ENCODE measurements at regions not wholly inside any gene's neighbourhood (a gene's known extent, or its start where the extent isn't known, plus 50 kb on each side); places are given as distances from the start of the nearest gene placed in this dataset.

- intact Hi-C loops (cut with micrococcal nuclease; ENCODE audit: unreplicated experiment), result loop anchor here (10.0 kb wide), 1 partner anchor 617 kb away; no protein-coding TSS in a partner anchor
Observed at GRCh38 chr1:217048104-217048707, 325.0 kb upstream of the ESRRG start.

GRCh38 chr1:217040711-217041455 is 317.7 kb upstream of the ESRRG start:
- H4K20me1 ChIP-seq (ENCODE audit: insufficient read depth, low read length), result no peaks in the 10 kb centered on the region
- H3K4me3 ChIP-seq (ENCODE audit: low read depth, low read length, poor library complexity, severe bottlenecking), result no peak overlapping the region
- ChIA-PET POLR2A (interaction anchor here (0.5 to 0.6 kb wide), 2 partner anchors 95 to 979 kb away, joined by 3 read pairs; no protein-coding TSS in a partner anchor), CTCF (ENCODE audit: unreplicated experiment) (no interaction called here)
- BruUV-seq (replicated peaks), result no TSS peak
- H2AFZ ChIP-seq (ENCODE audit: low read length), result no peak overlapping the region
- H3K79me2 ChIP-seq (ENCODE audit: insufficient read depth, low read depth, low read length), result no peaks in the 10 kb centered on the region
- no peak for TF ChIP-seq EZH2phosphoT487 (IDR thresholded peaks at IDR 0.05; ENCODE audit: borderline replicate concordance, low read depth, low read length)
- no peak for TF ChIP-seq CTCF (conservative IDR thresholded peaks at IDR 0.05; ENCODE audit: low read length)
- intact Hi-C loops (cut with micrococcal nuclease; ENCODE audit: unreplicated experiment), result loop anchor here (10.0 kb wide), 1 partner anchor 624 kb away; no protein-coding TSS in a partner anchor
- no peak overlapping the region for H3K4me2 ChIP-seq (ENCODE audit: low read length)
- no peaks in the 10 kb centered on the region for H3K9me2 ChIP-seq (ENCODE audit: insufficient read depth, low read length)
- H3K36me3 ChIP-seq (ENCODE audit: insufficient read depth, low read length), result no peaks in the 10 kb centered on the region
- no peak overlapping the region for H3K27ac ChIP-seq (ENCODE audit: low read depth, low read length, poor library complexity, severe bottlenecking)
- DNase-seq (ENCODE audit: low spot score), result no peak
- no peaks in the 10 kb centered on the region for H3K9me3 ChIP-seq (ENCODE audit: low read length)
- H3K4me1 ChIP-seq (ENCODE audit: insufficient read depth, low read length, poor library complexity, severe bottlenecking), result no peaks in the 10 kb centered on the region

More at GRCh38 chr1:217048104-217048707, 325.0 kb upstream of the ESRRG start:
- Histone ChIP-seq H3K27ac (ENCODE audit: low read depth, low read length, poor library complexity, severe bottlenecking) (no peak overlapping the region), H3K9me3 (ENCODE audit: low read length) (no peaks in the 10 kb centered on the region), H3K4me3 (ENCODE audit: low read depth, low read length, poor library complexity, severe bottlenecking) (no peak overlapping the region), H3K9me2 (ENCODE audit: insufficient read depth, low read length) (no peaks in the 10 kb centered on the region), H3K4me2 (ENCODE audit: low read length) (no peak overlapping the region), H3K36me3 (ENCODE audit: insufficient read depth, low read length) (no peaks in the 10 kb centered on the region), H3K79me2 (ENCODE audit: insufficient read depth, low read depth, low read length) (no peaks in the 10 kb centered on the region), H4K20me1 (ENCODE audit: insufficient read depth, low read length) (no peaks in the 10 kb centered on the region), H2AFZ (ENCODE audit: low read length) (no peak overlapping the region), H3K4me1 (ENCODE audit: insufficient read depth, low read length, poor library complexity, severe bottlenecking) (no peaks in the 10 kb centered on the region)
- ChIA-PET CTCF (ENCODE audit: unreplicated experiment) (no interaction called here), POLR2A (interaction anchor here (0.6 to 1.0 kb wide), 2 partner anchors 19 to 1031 kb away, joined by 3 read pairs; no protein-coding TSS in a partner anchor)
- peak; percentile 16 for DNase-seq (ENCODE audit: low spot score)
- TF ChIP-seq EZH2phosphoT487 (IDR thresholded peaks at IDR 0.05; ENCODE audit: borderline replicate concordance, low read depth, low read length) (no peak), CTCF (conservative IDR thresholded peaks at IDR 0.05; ENCODE audit: low read length) (peak; percentile 59)
- no TSS peak for BruUV-seq (replicated peaks)

Measured in OCI-LY7 (cell line).